Activated CD4-positive, CD25-positive, alpha-beta regulatory T cell (primary cell): ENCODE measurements at regions not wholly inside any gene's neighbourhood (a gene's known extent, or its start where the extent isn't known, plus 50 kb on each side); places are given as distances from the start of the nearest gene placed in this dataset.
A peak's percentile ranks its signal among the peaks of the same experiment; 100 is the strongest.

ENCODE experiments used
- DNase-seq, 4 experiments: peaks; one replicate each; lab custom pipeline; 2025; lab: John Stamatoyannopoulos, UW

DNA sequence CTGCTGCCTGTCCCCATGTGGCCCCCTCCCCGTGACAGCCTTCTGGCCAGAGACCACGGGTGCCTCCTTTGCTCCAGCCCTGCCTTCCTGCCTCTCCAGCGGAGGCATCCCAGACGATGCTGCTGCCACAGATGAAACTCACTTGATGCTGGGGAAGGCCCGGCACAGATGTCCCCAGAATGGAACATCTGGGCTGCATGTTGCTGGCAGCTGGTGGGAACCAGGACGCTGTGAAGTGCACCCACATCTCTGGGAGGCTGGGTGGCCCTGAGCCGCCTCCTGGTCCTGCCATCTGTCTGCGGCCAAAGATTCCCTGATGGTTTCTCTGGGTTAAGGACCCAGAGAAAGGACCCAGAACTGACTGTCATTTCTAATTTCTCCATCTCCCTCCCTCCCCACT lies 51.9 kb upstream of the PTPRS start:
- no peak for DNase-seq

DNA sequence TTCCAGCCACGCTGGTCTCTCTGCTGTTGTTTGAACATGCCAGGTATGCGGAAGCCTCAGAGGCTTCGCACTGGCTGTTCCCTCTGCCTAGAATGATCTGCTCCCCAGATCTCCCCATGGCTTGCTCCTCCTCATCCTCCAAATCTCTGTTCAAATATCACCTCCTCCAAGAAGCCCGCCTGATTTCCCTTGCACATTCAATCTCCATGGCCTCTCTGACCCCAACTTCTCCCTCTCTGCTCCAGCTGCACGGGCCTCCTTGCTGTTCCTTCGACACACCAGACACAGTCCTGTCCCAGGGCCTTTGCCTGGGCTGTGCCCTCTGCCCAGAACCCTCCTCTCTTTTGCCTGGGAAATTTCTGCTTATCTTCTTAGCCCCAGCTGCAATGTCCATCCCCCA lies 52.5 kb upstream of the PTPRS start:
- no peak for DNase-seq

DNA sequence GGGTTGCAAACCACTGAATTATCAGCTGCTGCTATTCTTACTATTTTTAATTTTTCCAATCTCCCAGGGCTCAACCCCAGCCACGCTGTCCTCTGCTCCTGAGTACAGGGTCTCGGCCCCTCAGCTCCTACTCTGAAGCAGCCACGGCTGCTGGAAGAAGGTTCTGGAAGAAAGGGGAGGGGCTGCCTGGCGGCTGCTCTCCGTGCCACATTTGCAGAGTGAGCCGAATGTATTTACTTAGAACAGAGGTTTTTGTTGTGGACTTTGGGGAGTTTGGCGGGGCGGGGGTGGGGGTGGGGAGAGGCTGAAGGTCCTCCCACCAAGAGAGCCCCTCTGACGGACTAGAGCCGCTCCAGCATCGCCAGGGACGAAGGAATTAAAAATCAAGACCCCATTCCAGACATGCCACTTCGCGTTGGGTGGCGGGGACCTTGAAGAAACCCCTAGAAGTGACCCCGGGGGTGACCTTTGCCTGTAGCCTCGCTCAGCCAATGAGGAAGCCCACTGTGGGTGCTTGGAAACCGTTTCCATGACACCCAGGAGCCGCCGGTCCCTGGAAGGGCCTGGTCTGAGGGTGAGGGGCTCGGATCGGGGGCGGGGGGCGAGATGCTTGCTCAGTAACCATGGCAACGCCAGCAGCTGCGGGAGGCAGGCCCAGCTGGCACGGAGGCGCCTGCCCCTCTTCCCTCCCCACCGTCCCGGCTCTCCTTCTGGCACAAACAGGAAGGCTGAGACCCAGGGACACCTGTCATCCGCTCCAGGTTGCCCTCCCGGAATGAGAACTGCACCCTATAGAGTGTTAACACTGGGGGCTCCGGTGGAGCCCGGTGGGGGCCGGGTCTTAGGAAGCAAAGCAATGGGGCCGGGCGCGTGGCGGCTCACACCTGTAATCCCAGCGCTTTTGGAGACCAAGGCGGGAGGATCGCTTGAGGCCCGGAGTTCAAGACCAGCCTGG lies 54.2 kb upstream of the PTPRS start:
- DNase-seq = no peak

DNA sequence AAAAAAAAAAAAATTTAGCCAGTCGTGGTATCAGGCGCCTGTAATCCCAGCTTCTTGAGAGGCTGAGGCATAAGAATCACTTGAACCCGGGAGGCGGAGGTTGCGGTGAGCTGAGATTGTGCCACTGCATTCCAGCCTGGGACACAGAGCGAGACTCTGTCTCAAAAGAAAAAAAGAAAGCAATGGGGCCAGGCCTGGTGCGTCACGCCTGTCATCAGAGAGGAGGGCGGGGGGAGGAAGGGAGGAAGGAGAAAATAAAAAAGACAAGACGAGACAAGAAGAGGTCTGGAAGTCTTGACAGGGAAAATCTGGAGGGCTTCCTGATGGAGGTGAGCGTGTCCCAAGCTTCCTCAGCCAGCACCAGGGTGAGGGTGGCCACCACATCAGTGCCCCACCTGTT lies 54.9 kb upstream of the PTPRS start:
- DNase-seq = no peak

DNA sequence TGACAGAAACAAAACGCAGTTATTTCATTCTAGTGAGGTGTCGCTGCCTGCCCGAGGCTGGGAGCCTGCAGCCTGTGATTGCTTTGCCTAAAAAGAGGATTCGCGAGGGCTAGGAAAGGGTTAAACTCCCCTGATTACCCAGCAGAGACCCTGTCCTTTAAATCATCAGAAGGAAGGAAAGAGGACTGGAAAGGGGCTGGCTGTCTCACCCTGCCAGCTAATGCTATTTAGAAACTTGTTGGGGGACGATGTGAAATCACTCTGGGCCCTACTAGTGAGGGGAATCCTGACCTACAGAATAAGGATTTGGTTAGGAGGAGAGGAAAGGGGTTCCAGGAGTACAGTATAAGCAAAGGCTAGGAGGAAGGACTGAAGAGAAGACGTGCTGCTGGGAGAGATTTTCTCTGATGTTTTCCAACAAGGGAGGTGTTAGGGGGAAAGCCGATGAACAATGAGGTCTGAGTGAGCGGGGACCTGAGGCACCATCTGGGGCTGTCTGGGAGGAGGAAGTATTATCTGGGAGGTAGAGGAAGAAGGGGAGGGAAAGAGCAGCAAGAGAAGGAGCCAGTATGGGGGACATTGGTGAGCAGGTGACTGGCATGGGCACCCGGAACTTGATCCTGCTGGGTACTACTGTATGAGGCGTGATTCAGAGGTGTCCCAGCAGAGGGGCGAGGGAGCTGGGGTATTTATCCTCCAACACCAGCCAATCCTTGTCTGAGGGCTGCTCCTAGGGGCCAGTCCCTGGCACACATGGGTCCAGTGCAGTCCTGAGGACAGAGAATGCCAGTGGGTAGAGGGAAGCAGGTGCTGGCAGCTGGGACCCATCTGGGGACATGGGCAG lies 55.7 kb upstream of the PTPRS start:
- no peak for DNase-seq

DNA sequence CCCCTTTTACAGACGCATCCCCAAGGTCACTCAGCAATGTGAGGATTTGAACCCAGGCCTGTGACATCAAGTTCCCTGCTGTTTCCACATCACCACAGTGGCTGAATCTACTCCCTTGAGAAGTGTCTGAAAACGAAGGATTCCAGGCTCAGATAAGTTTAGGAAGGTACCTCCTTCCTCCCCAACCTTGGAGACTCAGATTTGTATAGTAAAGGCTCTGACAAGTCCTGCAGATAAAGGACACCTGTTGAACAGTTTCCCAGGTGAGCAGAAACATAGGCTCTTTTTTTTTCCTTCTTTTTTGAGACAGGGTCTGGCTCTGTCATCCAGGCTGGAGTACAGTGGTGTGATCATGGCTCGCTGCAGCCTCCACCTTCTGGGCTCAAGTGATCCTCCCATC lies 56.4 kb upstream of the PTPRS start:
- no peak for DNase-seq

DNA sequence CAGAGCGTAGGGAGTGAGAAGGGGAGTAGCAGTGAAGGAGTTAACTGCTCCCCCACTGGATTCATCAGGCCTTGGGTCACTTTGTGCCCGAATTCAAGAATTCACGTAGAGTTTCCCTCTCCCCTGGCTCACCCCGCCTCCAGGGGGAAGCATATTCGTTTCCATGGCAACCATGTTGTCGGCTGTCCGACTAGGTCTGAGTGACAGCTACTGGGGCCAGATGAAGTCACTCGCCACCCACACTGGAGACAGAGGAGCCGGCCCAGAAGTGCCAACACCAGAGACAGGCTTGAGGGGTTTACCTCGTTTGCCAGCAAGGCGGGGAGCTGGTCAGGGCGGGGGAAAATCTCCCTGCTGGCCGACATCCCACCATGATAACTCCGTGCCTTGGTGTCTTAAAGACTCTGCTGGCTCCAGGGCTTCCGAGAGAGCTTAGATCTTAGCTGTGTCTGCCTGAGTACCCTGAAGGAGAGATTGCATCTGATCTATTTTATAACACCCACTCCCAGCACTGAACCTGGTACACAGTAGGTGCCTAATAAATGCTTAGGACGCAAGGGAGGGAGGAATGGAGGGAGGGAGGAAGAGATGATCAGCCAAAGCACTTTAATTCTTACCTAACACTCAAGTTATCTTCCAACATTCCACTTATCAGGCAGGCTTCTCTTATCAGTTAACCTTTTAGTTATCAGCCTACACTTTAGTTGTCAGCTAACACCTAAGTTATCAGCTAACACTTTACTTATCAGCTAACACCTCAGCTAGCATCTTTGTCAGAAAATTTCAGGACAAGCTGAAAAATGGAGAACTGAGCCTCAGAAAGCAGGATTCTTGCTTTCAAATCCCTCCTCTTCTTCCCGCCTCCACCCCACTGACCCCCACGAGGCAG lies 57.2 kb upstream of the ZNRF4 start:
- no peak for DNase-seq

DNA sequence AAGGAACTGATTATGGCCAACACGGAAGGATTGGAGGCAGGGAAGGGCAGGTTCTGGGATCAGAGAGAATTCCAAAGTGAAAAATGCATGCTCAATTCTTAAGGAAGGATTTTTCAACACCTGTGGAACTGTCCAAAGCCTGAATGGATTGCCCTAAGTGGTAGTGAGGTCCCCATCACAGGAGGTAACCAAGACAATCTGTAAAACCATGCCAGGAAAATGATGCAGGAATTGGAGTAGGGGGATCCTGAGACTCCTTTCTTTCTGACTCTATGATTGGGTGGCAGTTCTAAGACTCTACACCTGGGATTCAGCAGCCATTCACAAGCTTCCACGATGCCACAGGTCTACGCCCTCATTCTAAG lies 56.5 kb upstream of the ZNRF4 start:
- no peak for DNase-seq

DNA sequence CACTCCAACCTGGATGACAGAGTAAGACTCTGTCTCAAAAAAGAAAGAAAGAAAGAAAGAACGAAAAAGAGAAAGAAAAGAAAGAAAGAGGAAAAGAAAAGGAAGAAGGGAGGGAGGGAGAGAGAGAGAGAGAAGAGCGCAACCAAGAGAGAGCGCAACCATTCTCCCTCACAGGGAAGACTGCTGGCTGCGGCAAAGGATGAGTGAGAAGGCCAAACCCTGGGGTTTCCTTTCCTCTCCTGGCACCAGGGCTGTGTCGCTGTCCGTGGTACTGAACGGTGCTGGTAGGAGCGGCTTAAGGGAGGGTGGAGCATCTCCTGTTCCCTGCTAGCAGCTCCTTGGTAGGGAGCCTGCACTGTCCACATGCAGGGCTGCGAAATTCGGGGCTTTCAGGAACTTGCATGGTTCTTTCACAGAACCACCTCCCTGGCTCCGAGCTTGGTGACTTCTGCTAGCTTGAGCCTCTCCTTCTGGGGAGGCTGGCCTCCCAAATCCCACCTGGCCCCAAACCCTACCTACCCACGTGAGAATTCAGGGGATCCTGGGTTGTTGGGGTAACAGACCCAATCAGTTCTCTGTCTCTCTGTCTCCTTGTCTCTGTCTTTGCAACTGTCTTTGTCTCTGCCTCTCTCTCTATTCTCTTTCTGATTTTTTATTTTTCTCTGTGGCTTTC lies 51.1 kb upstream of the ZNRF4 start:
- peak in 3 of 4 experiments; percentile 14 to 37 (median 15) for DNase-seq
